GM21526 (cell line): ENCODE measurements at regions not wholly inside any gene's neighbourhood (a gene's known extent, or its start where the extent isn't known, plus 50 kb on each side); places are given as distances from the start of the nearest gene placed in this dataset.

Source experiments
- ATAC-seq: cut with Tn5 transposase; IDR thresholded peaks from one replicate; pipeline ENCODE4 v1.9.1; 2021; ENCODE audit warnings: moderate library complexity; ENCODE audit not compliant: unreplicated experiment, low FRiP score

DNA sequence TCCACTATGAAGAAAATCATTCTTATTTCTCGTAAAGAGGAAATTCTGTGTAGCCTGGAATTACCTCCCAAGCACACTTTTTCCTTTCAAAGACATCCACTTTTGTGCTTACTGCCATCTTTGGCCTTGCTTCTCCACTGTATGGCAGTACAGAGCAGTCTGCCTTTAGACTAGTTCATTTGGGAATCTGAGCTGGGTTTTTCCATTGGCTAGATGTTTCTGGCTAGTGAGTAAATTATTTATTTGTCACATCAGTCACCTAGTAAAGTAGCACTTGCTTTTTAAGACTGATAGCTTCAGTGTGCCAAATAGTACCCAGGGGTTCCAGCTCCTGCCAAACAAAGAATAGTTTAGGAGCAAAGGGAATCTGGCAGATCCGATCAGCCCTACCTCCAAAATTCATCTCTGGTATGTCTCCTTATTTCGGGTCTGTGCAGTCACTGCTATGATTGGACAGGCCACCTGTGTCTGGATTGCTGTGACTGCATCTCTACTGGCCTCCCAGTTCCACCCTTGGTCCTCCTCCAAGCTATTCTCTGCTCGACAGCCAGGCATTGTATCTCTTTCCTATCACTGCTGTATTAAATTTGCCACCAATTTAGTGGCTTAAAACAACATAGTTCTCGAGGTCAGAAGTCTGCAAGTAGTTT is 97.6 kb downstream of the NUDT12 start:
- no peak for ATAC-seq

DNA sequence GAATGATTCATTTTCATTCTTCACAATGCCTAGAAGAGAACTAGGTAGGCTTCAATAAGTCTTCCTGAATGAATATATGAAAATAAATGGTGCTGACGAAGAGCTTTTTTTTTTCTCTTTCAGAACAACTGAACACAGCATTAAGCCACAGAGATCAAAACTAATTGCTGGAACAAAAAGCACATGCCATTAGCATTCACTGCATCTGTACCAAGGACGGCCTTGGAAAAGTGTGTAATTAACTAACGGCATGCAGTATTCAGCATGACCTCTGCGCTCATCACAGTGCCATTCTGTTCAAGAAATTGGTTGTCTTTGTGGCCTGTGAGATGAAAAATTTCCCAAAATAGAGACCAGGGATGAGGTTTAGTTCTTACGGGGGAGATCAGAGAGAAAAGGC is 99.3 kb downstream of the NUDT12 start:
- ATAC-seq: no peak

DNA sequence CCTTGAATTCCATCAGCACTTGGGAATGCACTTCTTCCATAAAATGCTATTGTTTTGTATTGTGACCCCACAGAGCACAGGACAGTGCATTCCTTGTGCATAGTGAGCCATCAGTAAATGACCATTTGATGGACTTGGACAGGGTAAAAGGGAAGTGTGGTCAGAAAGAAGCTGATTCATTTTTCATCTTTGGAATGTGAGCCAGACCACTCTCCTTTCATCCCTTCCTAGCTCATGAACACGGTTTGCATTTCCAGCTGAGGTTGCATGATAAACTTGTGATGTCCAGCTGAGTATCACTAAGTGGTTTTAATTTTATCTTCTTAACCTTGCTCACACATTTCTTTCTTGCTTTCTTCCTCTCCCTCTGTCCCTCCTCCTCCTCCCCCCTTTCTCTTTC is 101.3 kb downstream of the NUDT12 start:
- ATAC-seq: no peak

DNA sequence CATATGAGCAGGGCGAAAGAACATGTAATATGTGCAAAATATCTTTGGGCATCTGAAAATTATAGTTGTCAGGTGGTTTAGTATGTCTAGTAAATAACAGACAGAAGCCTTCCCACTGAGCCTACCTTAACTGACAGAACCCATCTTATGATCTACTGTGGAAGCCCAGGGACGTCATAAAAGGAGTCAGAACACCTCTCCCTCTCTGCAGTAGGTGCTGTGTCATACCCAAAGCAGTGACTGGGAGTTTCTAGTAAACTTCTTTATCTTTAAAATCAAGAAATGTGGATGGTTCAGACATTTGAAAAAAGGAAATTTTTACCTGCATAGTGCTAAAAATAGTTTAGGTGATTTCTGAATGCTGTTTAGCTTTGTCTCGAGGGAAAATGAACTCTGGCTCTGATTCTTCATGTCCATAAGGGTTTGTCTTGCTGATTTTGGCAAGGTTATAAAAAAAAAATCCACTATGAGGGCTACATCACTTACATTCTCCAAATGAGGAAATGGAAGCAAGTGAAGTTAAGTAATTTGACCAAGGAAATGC is 104.0 kb downstream of the NUDT12 start:
- ATAC-seq: no peak

DNA sequence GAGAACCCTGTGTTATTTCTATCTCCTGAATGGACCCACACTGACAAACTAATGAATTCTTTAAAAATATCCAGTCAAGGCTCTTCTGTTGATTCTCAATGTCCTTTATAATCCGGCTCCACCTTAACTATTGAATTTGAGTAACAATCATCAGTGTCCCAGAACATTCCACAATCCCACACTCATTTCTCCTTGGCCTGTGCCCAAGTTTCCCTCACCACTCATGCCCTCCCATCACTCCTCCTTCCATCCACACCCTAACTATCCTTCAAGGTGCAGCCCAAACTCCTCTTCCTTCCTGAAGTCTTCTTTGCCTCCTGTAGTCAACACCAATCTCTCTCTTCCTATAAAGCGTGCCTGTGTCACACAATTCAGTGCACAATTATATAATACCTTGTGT is 106.1 kb downstream of the NUDT12 start:
- no peak for ATAC-seq

DNA sequence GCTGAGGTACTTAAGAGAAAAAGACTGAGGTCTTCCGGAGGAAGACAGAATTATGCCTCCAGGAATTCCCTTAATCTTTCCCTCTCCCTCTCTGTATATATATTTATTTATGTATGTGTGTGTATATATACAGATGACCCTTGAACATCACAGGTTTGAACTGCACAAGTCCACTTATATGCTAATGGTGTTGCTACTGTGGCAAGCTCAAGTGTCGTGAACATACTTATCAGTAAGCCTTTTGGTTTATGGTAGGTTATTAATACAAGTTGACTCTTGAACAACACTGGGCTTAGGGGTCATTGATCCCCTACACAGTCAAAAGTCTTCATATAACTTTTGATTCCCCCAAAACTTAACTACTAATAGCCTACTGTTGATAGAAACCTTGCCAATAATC is 106.8 kb downstream of the NUDT12 start:
- ATAC-seq: no peak

DNA sequence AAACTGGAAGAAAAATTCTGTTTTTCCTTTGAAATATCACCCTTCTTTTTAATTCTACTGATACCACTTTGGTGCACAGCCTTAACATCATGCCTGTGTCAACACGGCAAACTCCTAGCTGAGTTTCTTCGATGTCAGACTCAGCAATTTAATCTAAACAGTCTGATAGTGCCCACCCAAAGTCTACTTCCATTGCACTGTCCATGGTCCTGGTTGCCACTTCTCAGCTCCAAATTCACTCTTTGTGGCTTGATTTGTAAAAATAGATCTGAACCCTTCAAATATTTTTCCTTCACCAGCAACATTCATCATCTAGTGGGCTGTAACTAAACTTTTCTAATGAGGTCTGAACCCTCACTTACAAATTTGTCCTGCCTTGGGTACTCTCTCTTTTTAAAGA is 107.8 kb downstream of the NUDT12 start:
- ATAC-seq: no peak

DNA sequence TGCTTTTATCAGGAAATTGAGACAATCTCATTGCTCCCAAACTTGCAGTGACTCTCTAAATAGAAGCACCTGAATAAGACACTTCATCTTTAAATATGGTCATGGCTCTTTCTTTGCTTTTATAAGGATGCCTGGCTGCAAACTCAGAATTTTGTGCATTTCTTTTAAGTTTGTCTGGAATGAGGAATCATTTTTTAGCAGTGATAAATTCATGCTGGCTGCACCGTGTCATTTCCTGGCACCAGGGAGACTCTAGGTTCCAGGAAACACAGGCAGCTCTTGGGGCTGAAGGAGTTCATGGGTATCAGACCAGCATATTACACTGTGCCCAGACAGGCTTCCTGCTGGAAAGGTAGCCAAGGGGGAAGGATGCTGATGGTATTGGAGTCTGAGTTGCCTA is 109.9 kb downstream of the NUDT12 start:
- no peak for ATAC-seq

DNA sequence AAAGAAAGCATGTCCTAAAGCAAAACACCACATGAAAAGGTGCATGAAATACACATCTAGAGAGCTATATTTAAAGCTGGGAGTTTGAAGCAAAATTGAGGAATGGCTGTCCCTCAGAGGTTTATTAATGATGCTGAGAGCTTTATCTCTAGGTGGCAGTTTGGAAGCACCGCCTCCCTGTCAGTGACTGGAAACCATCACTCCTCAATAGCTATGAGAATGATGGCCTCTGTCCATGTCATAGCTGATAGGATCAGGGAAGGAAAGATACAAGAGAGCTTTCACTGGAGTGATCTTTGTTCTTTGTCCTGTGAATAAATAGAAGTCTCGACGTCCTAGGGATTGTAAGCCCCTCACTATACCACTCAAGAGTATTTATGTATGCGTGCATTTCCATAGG is 110.5 kb downstream of the NUDT12 start:
- ATAC-seq: no peak

DNA sequence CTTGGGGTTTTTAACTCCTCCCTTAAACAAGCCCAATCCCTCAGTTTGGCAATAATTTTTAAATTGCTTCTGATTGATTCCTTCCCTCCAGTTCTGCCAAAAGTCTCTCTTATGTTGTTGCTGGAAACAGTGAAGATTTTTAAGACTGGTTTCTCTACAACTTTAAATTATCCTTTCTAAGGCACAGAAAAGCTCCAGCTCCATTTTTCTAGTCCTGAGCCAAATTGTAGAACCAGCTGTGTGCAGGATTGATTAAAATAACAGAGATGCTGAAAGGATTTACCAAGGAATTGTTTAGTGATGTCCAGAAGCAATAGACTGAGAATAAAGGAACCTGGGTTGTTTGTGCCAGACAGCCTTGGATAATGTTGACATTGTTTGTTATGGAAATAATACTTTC is 111.3 kb downstream of the NUDT12 start:
- ATAC-seq: no peak

DNA sequence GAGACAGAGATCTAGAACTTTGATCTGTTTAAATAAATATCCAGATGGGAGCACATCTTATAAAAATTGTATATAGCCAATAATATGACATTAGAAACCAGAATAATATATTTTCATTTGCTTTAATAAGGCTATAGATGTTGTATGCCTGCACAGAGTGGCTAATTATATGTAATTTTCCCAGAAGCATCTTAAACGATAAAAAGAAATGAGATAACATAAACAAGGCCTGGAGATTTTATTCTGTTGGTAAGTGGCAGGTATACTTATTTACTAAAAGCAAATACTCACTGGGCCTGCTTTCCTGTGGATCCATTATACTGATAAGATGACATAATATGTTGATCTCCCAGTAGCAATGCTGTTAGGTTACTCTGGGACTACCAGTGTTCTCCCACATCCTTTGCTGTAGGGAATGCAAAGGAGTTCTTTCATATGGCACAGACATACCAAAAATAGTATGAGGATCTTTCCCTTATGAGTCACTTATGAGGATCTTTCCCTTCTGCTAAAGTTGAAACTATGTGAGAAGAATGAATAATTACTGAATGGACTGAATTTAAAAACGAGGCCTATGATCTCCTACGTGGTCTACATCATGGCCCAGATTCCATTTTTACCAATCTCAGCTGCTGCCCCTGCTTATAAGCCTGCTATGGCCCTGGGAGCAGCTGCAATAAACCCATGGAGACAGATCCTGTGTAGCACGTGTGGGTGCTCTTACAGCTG is 112.1 kb downstream of the NUDT12 start:
- no peak for ATAC-seq

DNA sequence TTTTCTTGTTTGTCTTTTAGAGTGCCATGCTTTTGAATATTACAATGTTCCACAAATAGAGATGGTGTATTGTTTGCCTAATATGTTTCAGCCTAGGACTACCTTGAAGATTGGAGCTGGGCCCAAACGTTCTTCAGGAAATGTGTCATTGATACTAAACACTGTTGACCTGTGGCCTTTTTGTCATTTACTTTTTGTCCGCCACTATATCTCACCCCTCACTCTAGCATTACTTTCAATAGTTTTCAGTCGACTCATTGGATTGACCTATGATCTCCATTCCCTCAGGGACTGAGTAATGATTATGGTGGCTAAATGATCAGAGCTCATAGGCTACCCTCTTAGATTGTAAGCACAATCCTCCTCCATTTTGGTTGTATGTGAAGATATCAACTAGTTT is 115.8 kb downstream of the NUDT12 start:
- no peak for ATAC-seq

DNA sequence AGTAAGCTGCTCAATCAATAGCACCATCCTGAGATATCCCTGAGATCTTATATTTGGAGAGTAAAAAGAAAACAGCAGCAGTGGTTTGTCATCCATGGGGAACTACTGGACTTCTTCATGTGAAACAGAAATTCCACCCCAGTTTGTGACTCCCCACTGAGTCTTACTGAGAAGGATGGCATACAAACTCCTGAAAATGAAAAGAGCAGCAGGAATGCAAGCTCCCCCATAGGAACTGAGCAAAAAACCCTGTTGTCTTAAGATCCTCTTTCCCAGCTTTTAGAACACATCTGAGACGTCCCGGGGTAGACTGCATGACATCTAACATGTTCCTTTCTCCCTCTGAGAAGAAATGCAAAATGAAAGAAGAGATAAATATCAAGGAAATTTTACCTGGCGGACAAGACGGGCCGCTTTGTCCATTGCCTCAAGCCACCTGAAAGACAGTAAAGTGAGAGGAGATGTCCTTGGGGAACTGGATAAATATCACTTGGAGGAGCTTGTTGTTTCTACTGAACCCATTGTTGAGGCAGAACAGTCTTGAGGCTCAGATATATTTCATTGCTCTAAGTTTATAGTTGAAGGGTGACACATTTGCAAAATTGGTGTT is 117.1 kb downstream of the NUDT12 start:
- ATAC-seq: no peak

DNA sequence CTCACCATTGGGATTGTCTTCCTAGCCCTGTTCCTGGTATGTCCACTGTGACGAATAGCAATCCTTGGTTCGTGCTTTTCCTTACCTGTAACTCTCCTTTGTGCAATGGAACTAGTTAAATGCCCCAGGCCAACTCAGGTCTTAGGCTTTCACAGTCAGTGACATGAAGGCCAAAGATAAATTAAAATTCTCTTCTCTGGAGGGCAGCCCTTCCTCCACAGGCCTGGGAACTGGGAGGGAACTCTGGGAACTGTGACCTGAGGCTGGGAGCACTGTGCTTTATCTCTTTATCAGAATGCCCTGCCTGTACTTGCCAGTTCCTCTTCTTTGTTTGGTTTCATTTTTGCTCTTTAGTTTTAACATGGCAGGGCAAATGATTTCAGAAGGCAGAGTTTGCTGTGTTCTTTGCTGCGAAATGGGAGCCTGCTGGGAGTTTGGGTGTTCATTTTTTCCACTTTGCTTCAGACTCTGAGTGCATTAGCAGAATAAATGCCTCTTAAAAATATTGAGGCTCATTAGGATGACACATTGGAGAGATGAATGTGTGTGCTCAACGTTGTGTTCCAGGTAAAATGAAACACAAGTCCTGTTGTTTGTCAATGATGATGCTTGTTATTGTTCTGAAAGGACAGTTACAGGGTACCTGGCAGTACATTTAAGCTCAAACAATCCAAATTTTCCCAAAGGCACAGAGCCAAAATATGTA is 118.1 kb downstream of the NUDT12 start:
- ATAC-seq: no peak

DNA sequence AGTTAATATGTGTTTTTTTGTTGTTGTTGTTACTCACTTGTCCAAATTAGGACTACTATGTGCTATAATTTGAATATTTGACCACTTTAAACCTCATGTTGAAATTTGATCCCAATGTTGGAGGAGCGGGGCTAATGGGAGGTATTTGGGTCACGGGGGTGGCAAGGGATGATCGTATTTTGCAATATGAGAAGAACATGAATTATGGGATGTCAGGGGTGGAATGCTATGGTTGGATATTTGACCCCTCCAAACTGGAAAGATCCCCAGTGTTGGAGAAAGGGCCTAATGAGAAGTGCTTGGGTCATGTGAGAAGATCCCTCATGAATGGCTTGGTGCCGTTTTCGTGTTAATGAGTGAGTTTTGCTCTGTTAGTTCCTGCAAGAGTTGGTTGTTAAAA is 119.8 kb downstream of the NUDT12 start:
- no peak for ATAC-seq

DNA sequence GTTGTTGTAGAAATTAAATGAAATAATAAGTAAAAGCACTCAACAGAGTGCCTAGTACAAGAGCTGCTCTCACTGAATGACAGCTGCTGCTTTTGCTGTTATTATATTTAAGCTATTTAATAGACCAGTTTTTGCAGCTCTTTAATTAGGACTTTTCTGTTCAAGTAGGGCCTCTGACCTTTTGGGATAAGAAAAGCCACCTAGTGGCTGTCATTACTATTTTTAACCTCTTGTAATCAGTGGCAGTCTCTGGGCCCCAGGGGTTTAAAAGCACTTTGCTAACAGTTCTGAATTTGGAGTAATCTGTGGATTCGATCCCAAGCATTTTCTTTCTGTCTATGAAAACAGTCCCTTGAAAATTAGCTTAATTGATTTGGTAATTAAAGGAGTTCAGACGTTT is 121.1 kb downstream of the NUDT12 start:
- no peak for ATAC-seq

DNA sequence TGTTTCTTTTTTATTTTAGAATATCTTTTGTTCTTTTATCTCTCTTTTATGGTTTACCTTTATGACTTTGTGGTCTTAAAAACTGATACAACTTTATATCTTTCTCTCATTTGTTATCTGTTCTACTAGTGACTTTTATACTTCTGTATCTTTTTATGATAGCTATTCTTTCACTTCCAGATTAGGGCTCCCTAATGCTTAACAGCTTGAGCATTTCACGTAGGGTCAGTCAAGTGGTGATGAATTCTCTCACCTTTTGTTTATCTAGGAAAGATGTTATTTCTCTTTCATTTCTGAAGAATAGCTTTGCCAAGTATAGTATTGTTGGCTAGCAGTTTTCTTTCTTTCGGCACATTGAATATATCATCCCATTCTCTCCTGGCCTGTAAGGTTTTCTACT is 123.6 kb downstream of the NUDT12 start:
- no peak for ATAC-seq

DNA sequence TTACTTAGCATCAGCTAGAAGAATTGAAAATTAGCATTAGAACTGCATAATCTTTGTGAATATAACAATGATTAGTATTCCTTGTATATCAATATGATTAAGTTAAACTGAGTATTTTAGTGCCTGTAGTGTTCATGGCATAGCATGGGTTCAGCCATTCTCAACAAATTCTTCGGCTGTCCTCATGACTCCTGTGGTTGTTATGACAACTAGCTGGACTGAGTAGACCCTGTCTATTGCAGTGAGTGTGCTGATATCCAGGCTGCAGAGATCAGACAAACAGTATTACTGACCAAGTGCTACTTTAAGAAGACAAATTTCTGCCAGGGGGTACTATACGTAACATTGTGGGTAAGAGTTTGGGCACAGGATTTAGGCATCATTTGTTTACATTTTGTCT is 125.9 kb downstream of the NUDT12 start:
- no peak for ATAC-seq

DNA sequence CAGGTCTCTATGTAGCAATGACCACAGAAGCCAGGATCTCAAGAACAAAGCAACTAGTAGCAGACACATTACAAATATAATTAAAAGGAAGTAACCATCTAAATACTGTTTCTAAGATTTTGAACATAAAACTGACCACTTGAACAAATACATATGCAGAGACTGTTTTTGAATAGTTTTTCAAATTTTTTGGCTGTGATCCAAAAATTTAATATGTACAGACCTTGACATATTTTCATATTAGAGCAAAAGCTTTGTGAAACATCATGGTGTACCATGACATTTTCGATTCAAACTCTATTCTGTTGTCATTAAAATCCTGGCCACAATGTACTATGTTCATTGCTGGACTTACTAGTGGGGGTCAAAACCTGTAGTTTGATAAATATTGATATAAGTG is 126.5 kb downstream of the NUDT12 start:
- ATAC-seq: no peak

DNA sequence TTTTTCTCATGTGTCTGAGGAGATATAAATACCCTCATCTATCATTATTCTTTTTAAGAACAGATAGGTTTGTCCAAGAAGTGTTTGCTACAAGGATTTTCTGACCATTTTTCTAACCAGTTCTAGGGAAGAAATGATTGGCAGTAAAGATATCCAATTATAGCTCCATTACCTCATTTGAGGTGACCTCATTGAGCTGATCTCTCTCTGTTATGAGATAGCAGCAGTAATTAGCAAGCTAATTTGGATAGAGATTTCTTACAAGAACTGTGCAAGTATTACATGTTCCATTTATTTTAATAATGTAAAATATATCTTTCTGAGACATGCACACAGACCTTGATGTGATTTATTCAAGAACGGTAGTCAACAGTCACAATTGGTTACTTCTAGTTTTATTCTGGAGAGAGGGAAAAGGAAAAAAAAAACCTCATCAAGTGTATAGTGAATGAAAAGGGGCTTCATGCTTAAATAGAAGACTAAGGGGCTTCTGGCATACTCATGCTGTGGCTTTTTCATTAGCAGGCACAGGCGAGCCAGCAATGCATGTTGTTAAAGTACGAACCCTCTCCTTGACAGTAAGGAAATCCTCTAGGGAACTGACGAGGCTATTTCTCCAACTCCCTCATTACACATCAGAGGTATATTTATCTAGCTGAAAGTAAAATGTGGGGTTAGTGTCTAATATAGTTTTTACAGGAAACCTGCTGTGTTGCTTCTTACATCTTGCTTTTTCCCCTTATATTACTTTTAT is 127.3 kb downstream of the NUDT12 start:
- ATAC-seq: no peak

DNA sequence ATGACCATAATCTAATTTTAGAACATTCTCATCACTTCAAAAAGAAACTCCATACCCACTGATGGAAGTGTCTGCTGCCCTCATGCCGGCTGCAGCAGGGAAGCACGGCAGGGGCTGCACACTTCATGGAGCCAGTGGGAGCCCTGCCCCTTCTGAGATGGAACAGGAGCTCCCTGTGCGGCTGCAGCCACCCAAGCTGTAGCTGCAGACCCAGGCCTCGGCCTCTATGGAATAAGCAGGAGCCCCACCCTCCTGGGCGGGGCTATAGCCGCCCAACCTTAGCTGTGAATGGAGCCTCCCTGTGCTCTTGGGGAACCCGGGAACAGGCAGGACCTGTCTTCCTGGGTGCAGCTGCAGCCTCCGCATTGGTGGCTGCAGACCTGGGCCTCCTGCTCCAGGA is 128.5 kb downstream of the NUDT12 start:
- no peak for ATAC-seq
